OCI-LY7 (cell line): ENCODE measurements at regions not wholly inside any gene's neighbourhood (a gene's known extent, or its start where the extent isn't known, plus 50 kb on each side); places are given as distances from the start of the nearest gene placed in this dataset.

Experiments
- CTCF ChIP-seq: fragments of 200-600 bp; sonication (generic); conservative IDR thresholded peaks from 2 replicates; pipeline ENCODE4 v1.5.1; 2014; ENCODE audit warnings: mild to moderate bottlenecking, antibody characterized with exemption, low read length, moderate library complexity, mixed read lengths
- EZH2phosphoT487 ChIP-seq: fragments of 200-600 bp; sonication (generic); IDR thresholded peaks from 2 replicates; pipeline ENCODE4 v1.6.1; 2018; ENCODE audit warnings: low read depth, borderline replicate concordance, mild to moderate bottlenecking, mixed run types, antibody characterized with exemption, low read length, moderate library complexity, mixed read lengths

DNA sequence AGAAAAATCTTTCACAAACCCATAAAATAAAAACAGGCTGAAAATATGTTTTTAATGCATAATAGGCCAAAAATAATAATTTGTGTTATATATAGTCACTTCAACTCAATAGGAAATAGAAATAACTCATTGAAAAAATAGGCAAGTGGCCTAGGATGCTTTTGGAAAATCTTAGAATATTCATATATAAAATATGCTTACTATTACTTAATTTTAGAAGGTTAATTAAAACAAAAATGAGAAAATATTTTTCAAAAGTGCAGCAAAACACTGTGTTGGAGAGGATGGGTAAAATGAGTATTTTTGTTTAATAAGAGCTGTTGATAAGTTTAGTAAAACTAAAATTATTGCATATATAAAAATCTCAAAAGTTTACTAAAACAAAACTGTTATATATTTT is 308.0 kb upstream of the ATXN7L3B start:
- TF ChIP-seq CTCF (no peak), EZH2phosphoT487 (no peak)
